NCI-H2196 treated with DMSO at 0.1 percent for 48 hours (cell line): ENCODE measurements at regions not wholly inside any gene's neighbourhood (a gene's known extent, or its start where the extent isn't known, plus 50 kb on each side); places are given as distances from the start of the nearest gene placed in this dataset.
"Not testable (repeated sequence)": the region's sequence is repeated elsewhere in the genome, so short reads cannot be mapped to it uniquely, and the experiment has no call there.

Experiments used
- DNase-seq: peaks from one replicate; lab custom pipeline; 2025; ENCODE audit not compliant: unreplicated experiment; lab: John Stamatoyannopoulos, UW

GRCh38 chr5:158039911-158040347 lies 181.0 kb upstream of the CLINT1 start:
- no peak for DNase-seq

- no peak for DNase-seq
Measured at GRCh38 chr5:158039441-158039840, 180.5 kb upstream of the CLINT1 start.

- DNase-seq, result not testable (repeated sequence)
Measured at GRCh38 chr5:158036983-158037595, 178.1 kb upstream of the CLINT1 start.

- DNase-seq, result not testable (repeated sequence)
Measured at GRCh38 chr5:158034586-158034985, 175.6 kb upstream of the CLINT1 start.

- no peak for DNase-seq
Measured at GRCh38 chr5:158033724-158034123, 174.8 kb upstream of the CLINT1 start.

- DNase-seq, result no peak
Measured at GRCh38 chr5:158033076-158033475, 174.1 kb upstream of the CLINT1 start.

- DNase-seq, result no peak
Measured at GRCh38 chr5:158032246-158032645, 173.3 kb upstream of the CLINT1 start.

- no peak for DNase-seq
Measured at GRCh38 chr5:158027806-158028775, 169.1 kb upstream of the CLINT1 start.

GRCh38 chr5:158026304-158027031 lies 167.5 kb upstream of the CLINT1 start:
- no peak for DNase-seq

GRCh38 chr5:158023266-158023665 lies 164.3 kb upstream of the CLINT1 start:
- no peak for DNase-seq

- DNase-seq, result no peak
Measured at GRCh38 chr5:158022837-158023236, 163.9 kb upstream of the CLINT1 start.

GRCh38 chr5:158022393-158022792 lies 163.4 kb upstream of the CLINT1 start:
- DNase-seq, result no peak

GRCh38 chr5:158020555-158021418 lies 161.8 kb upstream of the CLINT1 start:
- DNase-seq, result no peak

GRCh38 chr5:158017469-158017868 lies 158.5 kb upstream of the CLINT1 start:
- DNase-seq, result no peak

GRCh38 chr5:158014372-158014771 lies 155.4 kb upstream of the CLINT1 start:
- DNase-seq, result no peak

- no peak for DNase-seq
Measured at GRCh38 chr5:158013939-158014338, 155.0 kb upstream of the CLINT1 start.

GRCh38 chr5:158013303-158013702 lies 154.4 kb upstream of the CLINT1 start:
- DNase-seq, result no peak

- no peak for DNase-seq
Measured at GRCh38 chr5:158011422-158011821, 152.5 kb upstream of the CLINT1 start.

- no peak for DNase-seq
Measured at GRCh38 chr5:158010831-158011230, 151.9 kb upstream of the CLINT1 start.

GRCh38 chr5:158007336-158007735 lies 148.4 kb upstream of the CLINT1 start:
- no peak for DNase-seq

GRCh38 chr5:157999696-158000095 lies 140.8 kb upstream of the CLINT1 start:
- DNase-seq, result no peak
